ENCODE measurements at regions not wholly inside any gene's neighbourhood (a gene's known extent, or its start where the extent isn't known, plus 50 kb on each side); places are given as distances from the start of the nearest gene placed in this dataset.

- TF ChIP-seq POLR2A (IDR thresholded peaks at IDR 0.05) (no peak), EP300 (IDR thresholded peaks at IDR 0.05) (no peak)
- TF ChIP-seq, protein P1, sequence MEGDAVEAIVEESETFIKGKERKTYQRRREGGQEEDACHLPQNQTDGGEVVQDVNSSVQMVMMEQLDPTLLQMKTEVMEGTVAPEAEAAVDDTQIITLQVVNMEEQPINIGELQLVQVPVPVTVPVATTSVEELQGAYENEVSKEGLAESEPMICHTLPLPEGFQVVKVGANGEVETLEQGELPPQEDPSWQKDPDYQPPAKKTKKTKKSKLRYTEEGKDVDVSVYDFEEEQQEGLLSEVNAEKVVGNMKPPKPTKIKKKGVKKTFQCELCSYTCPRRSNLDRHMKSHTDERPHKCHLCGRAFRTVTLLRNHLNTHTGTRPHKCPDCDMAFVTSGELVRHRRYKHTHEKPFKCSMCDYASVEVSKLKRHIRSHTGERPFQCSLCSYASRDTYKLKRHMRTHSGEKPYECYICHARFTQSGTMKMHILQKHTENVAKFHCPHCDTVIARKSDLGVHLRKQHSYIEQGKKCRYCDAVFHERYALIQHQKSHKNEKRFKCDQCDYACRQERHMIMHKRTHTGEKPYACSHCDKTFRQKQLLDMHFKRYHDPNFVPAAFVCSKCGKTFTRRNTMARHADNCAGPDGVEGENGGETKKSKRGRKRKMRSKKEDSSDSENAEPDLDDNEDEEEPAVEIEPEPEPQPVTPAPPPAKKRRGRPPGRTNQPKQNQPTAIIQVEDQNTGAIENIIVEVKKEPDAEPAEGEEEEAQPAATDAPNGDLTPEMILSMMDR (IDR thresholded peaks at IDR 0.05), result no peak
These were observed 226.6 kb downstream of the DPH6 start for GRCh38 chr15:35319354-35319753.
